ENCODE measurements at regions not wholly inside any gene's neighbourhood (a gene's known extent, or its start where the extent isn't known, plus 50 kb on each side); places are given as distances from the start of the nearest gene placed in this dataset.
"Not testable (repeated sequence)": the region's sequence is repeated elsewhere in the genome, so short reads cannot be mapped to it uniquely, and the experiment has no call there.

GRCh38 chr5:152105085-152105484 is 180.4 kb upstream of the GLRA1 start:
- no peak for DNase-seq

DNA sequence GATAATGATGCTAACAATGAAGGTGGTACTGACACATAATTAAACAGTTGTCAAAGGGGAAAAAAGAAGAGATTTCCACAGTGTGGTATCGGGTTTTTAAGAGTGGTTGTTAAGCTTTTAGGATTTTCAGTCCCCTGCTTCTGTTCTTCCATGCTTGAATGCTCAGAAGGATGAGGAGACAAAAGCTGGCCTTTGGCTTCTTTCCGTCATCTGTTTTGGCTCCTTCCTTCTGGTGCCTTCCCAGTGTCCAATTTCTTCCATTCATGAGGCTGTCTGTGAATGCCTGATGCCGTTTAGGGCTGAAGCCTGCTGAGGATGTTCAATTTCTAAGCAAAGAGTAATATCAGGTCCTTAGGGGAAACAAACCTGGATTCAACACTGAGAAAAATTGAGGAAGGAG is 179.6 kb upstream of the GLRA1 start:
- DNase-seq: no peak

DNA sequence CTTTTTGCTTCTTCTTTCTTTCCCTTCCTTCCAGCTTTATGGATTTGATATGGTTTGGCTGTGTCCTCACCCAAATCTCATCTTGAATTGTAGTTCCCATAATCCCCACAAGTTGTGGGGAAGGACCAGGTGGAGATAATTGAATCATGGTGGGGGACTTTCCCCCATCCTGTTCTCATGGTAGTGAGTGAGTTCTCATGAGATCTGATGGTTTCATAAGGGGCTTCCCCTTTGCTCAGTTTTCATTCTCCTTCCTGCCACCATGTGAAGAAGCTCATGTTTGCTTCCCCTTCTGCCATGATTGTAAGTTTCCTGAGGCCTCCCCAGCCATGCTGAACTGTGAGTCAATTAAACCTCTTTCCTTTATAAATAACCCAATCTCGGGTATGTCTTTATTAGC is 178.3 kb upstream of the GLRA1 start:
- not testable (repeated sequence) for DNase-seq

DNA sequence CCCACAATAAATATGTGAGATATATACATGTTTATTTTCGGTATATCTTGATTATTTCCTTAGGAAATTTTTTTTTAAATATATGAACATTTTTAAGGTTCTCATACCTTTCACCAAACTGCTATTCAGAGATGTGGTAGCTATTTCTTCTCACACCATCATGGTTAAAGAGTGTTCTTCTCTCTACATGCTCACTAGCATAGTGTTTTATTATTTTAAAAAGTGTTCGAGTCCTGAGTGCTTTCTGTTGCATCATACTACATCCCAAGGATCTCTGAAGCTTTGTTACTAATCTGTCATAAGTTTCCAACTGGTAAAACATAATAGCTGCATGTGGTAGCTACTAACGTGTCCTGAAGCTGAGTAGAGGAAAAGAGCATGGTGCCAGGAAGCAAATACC is 177.4 kb upstream of the GLRA1 start:
- no peak for DNase-seq

- DNase-seq: no peak
Measured at GRCh38 chr5:152100462-152100861, 175.8 kb upstream of the GLRA1 start.

DNA sequence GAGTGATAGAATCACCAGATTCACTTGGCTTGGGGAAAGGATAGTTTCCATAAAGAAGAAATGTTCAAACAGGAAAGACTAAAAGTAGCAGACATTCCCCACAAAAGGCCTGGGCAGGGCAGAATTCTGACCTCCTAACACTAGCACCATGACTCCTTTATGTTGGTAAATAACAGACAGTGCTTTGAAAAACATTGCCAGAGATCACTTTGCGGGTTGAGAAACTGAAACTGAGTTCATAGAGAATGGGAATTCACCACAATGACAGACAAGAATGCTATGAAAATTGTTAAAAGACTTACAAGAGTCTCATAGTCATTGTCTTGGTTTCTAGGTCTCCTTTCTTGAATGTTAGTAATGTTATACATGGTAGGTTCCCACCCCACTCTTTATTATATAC is 172.5 kb upstream of the GLRA1 start:
- no peak for DNase-seq

GRCh38 chr5:152094716-152095115 is 170.1 kb upstream of the GLRA1 start:
- DNase-seq: no peak

GRCh38 chr5:152094060-152094459 is 169.4 kb upstream of the GLRA1 start:
- no peak for DNase-seq

DNA sequence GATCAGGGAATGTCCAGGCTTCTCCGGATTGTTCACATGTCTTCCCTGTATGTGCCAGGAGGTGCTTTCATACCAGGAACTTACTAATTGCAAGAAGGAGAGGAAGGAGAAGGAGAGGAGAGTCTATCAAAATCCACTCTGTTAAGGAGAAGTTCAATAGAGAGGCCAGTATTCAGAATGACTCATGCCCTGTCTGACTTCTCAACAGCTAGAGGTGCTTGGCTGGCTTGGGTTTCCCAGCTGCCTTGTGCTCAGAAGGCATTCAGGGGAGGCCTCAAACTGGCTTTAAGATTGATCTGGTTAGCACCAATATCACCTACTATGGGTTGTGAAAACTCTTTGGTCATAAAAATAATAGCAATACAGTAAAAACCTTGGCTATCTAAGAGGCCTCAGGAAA is 167.9 kb upstream of the GLRA1 start:
- no peak for DNase-seq

GRCh38 chr5:152089644-152090043 is 165.0 kb upstream of the GLRA1 start:
- no peak for DNase-seq

DNA sequence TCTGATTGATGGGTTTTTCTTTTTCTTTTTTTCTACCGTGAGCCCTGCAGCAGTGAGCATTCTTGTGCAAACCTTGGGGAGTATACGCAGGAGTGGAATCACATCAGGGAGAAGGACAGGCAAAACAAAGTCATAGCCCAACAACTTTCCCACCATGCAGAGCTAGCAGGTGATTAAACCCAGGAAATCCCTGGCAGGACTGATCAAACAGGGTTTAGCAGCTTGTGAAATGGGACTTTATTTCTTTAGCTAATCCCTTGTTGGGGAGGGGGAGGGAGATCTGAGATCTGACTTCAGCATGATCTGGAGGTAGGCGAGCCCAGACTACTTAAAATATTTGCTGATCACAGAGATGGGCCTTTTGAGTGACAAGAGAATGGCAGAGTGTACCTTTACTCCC is 162.0 kb upstream of the GLRA1 start:
- DNase-seq: no peak

DNA sequence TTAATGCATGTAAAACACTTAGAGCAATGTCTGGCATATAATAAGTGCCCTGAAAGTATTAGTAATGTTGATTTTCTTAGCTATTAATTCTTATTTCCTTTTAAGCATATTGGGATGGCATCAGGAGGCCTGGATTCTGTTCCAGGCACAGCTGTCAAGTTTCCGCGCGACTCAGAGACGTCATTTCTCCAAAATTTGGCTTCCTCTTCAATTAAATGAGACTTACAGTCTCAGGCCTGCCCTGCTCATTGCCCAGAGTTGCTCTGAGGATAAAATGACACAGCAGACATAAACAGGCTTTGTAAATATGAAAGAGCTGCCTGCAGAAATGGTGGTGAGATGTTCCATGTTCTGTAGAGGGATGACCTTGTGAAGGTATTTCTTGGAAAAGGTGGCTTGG is 159.8 kb upstream of the GLRA1 start:
- no peak for DNase-seq

DNA sequence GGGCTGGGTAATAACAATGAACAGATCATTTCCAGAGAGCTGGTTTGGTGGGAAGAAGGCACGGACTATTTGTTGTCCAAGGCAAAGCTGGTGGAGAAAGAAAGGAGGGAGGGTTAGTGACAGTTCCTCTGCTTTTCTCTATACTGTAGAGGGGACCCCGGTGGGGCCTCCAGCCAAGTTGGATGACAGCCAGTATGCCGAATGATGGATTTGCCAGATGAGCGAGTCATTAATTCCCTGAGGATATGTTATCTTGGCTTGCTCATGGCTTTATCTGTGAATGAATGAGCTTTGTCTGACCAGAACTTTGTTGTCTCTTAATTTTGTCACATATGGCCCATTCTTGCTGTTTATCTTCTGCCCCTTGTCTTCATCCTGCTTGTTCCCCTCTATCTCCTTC is 158.6 kb upstream of the GLRA1 start:
- DNase-seq: no peak

DNA sequence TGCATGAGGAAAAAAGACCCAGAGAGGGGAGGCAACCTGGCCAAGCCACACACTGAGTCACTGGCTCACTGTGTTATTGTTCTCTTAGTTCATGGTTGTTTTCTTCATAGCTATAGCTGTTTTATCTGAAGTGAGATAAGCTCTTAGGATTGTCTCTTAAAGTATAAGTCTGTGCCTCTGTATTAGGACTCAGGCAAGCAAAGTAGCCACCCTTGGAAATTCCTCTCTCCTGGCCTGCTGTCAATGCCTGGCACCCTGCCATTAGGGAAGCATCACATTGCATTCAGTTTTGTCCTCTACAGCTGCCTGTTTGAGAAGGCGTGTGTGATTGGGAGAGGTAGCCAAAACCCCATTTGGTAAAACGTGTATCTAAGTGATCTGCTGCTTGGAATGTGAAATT is 147.4 kb upstream of the GLRA1 start:
- no peak for DNase-seq

DNA sequence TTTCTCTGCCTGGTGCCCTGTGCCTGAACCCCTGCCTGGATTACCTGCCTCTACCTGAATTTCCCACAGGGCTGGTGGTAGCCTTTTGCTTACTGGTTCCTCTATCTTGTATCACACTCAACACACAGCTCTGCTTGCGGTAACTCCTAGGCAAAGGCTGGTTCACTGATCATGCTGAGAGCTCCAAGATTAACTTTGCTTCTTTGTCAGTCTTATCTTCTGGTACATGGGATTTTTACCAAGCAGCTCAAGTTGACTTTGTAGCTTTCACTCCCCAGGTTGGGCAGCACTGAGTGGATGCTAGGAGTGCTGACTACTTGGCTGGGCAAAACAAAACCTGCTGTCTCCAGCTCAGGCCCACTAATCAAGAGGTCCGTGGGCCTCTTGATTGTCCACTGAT is 145.9 kb upstream of the GLRA1 start:
- DNase-seq: no peak

DNA sequence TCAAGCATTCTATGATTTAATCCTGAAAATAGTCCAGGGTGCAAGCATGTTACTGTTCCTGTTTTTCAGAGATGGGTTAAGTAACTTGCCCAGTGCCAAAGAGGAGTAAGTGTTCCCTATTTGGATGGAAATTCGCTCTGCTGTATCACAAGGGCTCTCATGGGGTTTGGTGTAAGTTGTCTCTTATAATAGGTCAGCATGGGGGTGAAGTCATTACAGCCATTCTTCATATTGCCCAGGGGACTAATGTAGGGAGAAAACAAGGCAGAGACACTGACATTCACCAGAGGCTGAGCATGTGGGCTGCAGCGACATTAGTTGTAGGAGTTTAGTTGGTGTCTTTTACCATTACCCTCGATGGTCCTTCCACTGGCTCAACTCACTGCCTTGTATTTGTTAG is 142.1 kb upstream of the GLRA1 start:
- no peak for DNase-seq

GRCh38 chr5:152063004-152063403 is 138.4 kb upstream of the GLRA1 start:
- DNase-seq: no peak

GRCh38 chr5:152061095-152061494 is 136.4 kb upstream of the GLRA1 start:
- no peak for DNase-seq

GRCh38 chr5:152058267-152058666 is 133.6 kb upstream of the GLRA1 start:
- no peak for DNase-seq

GRCh38 chr5:152056931-152057330 is 132.3 kb upstream of the GLRA1 start:
- no peak for DNase-seq

- DNase-seq: no peak
Measured at GRCh38 chr5:152052470-152052869, 127.8 kb upstream of the GLRA1 start.

DNA sequence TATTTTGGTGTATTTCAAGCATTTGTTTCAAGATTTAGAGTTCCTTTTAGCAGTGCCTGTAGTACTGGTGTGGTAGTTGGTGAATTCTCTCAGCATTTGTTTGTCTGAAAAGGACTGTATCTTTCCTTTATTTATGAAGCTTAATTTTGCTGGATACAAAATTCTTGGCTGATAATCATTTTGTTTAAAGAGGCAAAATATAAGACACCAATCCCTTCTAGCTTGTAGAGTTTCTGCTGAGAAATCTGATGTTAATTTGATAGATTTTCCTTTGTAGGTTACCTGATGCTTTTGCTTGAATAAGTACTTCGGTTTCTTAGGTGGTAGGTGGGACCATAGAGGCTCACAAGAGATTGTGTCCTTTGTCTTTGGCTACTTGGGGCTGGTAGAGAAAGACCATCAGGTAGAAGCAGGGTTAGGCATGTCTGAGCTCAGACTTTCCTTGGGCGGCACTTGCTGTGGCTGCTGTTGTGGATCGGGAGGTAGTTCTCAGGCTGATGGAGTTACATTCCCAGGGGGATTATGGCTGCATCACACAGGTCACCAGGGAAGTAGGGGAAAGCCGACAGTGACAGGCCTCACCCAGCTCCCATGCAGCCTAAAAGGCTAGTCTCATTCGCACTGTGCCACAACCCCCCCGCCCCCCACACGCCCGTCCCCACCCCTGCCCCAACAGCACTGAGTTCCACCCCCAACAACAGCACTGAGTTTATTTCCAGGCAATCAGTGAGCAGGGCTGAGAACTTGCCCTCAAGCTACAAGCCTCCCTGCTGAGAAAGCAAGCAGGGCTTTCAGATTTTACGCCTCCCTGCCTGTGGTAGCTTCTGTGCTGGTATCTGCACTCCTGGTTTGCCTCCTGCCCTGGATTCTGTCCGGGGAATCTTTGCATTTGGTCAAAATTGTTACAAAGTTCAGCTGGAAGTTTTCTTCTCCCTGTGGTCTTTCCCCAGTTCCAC is 127.1 kb upstream of the GLRA1 start:
- no peak for DNase-seq

- DNase-seq: no peak
Measured at GRCh38 chr5:152046361-152046760, 121.7 kb upstream of the GLRA1 start.

- not testable (repeated sequence) for DNase-seq
Measured at GRCh38 chr5:152038856-152039255, 114.2 kb upstream of the GLRA1 start.

Measured in fibroblast of skin of right biceps (primary cell).